Panc1 (cell line): ENCODE measurements at regions not wholly inside any gene's neighbourhood (a gene's known extent, or its start where the extent isn't known, plus 50 kb on each side); places are given as distances from the start of the nearest gene placed in this dataset.
"Not testable (repeated sequence)": the region's sequence is repeated elsewhere in the genome, so short reads cannot be mapped to it uniquely, and the experiment has no call there.

Experiments
- ATAC-seq: fragments of 200-7000 bp; cut with Tn5 transposase; 2 replicates; pipeline ENCODE4 v1.9.1; 2020; ENCODE audit warnings: mild to moderate bottlenecking, moderate library complexity
- BruUV-seq: library from RNA; stranded (reverse); fragments of 400-500 nt; replicated peaks from 2 replicates; lab custom pipeline; 2021; lab: Mats Ljungman, UMichigan
- CTCF ChIA-PET: fragments of 300-600 bp; sonication (Branson Sonifier 250); formaldehyde crosslinking; loops from one replicate; lab custom pipeline; 2022; ENCODE audit warnings: antibody characterized with exemption; lab: Charles Lee
- POLR2A ChIA-PET: fragments of 300-600 bp; sonication (Branson Sonifier 250); formaldehyde crosslinking; loops from one replicate; lab custom pipeline; 2022; ENCODE audit warnings: antibody characterized with exemption; lab: Charles Lee
- DNase-seq: peaks from one replicate; pipeline ENCODE4 v3.0.0-alpha.2; 2010; ENCODE audit warnings: low read depth, low spot score
- H3K27ac ChIP-seq: 2 replicates; pipeline ENCODE4 v1.5.1; 2011; ENCODE audit warnings: mild to moderate bottlenecking, low read length, inconsistent platforms
- H3K27me3 ChIP-seq: fragments of 200-500 bp; sonication (Bioruptor generic); 2 replicates; pipeline ENCODE4 v1.6.0; 2014; ENCODE audit warnings: low read length, inconsistent platforms; ENCODE audit not compliant: control insufficient read depth, insufficient read depth
- H3K36me3 ChIP-seq: fragments of 200-500 bp; sonication (Bioruptor generic); 2 replicates; pipeline ENCODE4 v1.5.1; 2014; ENCODE audit warnings: inconsistent platforms, mild to moderate bottlenecking, low read length, moderate library complexity; ENCODE audit not compliant: control insufficient read depth, insufficient read depth
- H3K4me1 ChIP-seq: 2 replicates; pipeline ENCODE4 v1.5.1; 2011; ENCODE audit warnings: inconsistent platforms, mild to moderate bottlenecking, low read length, moderate library complexity; ENCODE audit not compliant: control insufficient read depth, insufficient read depth
- H3K4me3 ChIP-seq, 2 experiments: 2 replicates each; pipeline ENCODE4 v1.5.1; 2011 to 2012; ENCODE audit warnings: low read depth in 2 of 2, low read length in 2 of 2, mild to moderate bottlenecking in 2 of 2, inconsistent platforms in 1 of 2, moderate library complexity in 1 of 2
- H3K9me3 ChIP-seq: fragments of 200-500 bp; sonication (Bioruptor generic); 2 replicates; pipeline ENCODE4 v1.5.1; 2014; ENCODE audit warnings: low read depth, mild to moderate bottlenecking, inconsistent platforms, low read length, moderate library complexity; ENCODE audit not compliant: control insufficient read depth, insufficient read depth
- CTCF ChIP-seq: fragments of 450-650 bp; IDR thresholded peaks from 2 replicates; pipeline ENCODE4 v1.5.1; 2017; ENCODE audit warnings: mild to moderate bottlenecking
- in situ Hi-C: cut with HindIII; loops from 2 replicates; pipeline ENCODE4 v1.10.0; 2016; ENCODE audit warnings: low sequenced_read_pairs, low pct_unique_long_range_greater_than_20kb
- intact Hi-C: fragments of 100-400 bp; cut with micrococcal nuclease; formaldehyde crosslinking; loops from one replicate; pipeline ENCODE4 v1.10.0; 2022; ENCODE audit not compliant: unreplicated experiment
- TF ChIP-seq, protein P1 (sequence below), 2 experiments: IDR thresholded peaks; 2 replicates each; pipeline ENCODE4 v1.6.1; 2011 to 2012; ENCODE audit warnings: low read depth in 2 of 2, control low read depth in 1 of 2, low read length in 1 of 2, mild to moderate bottlenecking in 1 of 2, moderate library complexity in 1 of 2; ENCODE audit not compliant: insufficient read depth in 1 of 2

GRCh38 chr17:20848869-20849443 is 193.9 kb downstream of the USP22 start:
- CTCF ChIA-PET, BruUV-seq: not testable (repeated sequence)

DNA sequence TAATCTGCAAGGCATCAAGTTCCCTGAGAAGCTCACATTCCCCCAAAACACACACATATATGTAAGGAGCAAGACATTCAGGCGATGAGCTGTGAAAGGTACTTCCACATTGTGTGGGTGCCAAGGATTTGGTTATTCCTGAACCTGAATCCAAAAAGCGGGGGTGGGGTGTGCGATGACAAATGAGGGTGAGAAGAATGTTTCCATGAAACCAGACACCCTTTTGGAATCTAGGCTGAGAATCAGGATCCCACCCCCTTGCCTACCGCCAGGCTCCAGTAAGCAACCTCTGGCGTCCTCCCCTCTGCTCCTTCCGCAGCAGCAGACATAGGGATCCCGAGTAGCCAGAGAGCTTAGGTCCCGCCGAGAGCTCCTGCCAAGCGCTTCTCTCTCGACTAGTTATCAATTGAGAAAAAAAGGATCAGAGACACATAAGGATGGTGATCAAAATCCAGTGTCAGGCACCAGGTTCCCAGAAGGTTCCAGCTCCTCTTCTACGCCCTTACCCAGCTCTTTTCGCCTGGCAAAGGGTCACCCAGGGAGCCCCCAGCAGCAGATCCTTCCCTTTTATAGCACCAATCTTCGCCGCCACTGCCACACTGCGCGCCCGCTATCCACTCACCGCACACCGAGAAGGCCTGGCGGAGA is 191.1 kb downstream of the USP22 start:
- H3K4me3 ChIP-seq: peak overlapping the region in 1 of 2 experiments; percentile 46; a peak in 2 of 4 replicates
- BruUV-seq, H3K27me3 ChIP-seq, H3K36me3 ChIP-seq, ATAC-seq, H3K4me1 ChIP-seq, intact Hi-C loops, in situ Hi-C loops, CTCF ChIA-PET, DNase-seq, H3K27ac ChIP-seq, H3K9me3 ChIP-seq: not testable (repeated sequence)
- POLR2A ChIA-PET: interaction anchor here (0.6 kb wide), 1 partner anchor 164 kb away, joined by 3 read pairs; no protein-coding TSS in a partner anchor

More at GRCh38 chr17:20848869-20849443, 193.9 kb downstream of the USP22 start:
- DNase-seq, H3K36me3 ChIP-seq, intact Hi-C loops, POLR2A ChIA-PET, H3K27ac ChIP-seq, H3K9me3 ChIP-seq, H3K4me1 ChIP-seq, H3K4me3 ChIP-seq, in situ Hi-C loops, H3K27me3 ChIP-seq, ATAC-seq: not testable (repeated sequence)
- peak; percentile 40; the same call in 1 of the 2 replicates for TF ChIP-seq CTCF

- POLR2A ChIA-PET: interaction anchor here (0.6 kb wide), 1 partner anchor 163 kb away, joined by 3 read pairs; no protein-coding TSS in a partner anchor
- TF ChIP-seq, protein P1, sequence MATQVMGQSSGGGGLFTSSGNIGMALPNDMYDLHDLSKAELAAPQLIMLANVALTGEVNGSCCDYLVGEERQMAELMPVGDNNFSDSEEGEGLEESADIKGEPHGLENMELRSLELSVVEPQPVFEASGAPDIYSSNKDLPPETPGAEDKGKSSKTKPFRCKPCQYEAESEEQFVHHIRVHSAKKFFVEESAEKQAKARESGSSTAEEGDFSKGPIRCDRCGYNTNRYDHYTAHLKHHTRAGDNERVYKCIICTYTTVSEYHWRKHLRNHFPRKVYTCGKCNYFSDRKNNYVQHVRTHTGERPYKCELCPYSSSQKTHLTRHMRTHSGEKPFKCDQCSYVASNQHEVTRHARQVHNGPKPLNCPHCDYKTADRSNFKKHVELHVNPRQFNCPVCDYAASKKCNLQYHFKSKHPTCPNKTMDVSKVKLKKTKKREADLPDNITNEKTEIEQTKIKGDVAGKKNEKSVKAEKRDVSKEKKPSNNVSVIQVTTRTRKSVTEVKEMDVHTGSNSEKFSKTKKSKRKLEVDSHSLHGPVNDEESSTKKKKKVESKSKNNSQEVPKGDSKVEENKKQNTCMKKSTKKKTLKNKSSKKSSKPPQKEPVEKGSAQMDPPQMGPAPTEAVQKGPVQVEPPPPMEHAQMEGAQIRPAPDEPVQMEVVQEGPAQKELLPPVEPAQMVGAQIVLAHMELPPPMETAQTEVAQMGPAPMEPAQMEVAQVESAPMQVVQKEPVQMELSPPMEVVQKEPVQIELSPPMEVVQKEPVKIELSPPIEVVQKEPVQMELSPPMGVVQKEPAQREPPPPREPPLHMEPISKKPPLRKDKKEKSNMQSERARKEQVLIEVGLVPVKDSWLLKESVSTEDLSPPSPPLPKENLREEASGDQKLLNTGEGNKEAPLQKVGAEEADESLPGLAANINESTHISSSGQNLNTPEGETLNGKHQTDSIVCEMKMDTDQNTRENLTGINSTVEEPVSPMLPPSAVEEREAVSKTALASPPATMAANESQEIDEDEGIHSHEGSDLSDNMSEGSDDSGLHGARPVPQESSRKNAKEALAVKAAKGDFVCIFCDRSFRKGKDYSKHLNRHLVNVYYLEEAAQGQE (IDR thresholded peaks at IDR 0.05; ENCODE audit: insufficient read depth in 1 of 2, low read depth in 2 of 2, low read length in 1 of 2): no peak
- TF ChIP-seq CTCF: peak; percentile 10; the same call in 1 of the 2 replicates
- in situ Hi-C loops: no loop called here
- no peaks in the 10 kb centered on the region for H3K9me3 ChIP-seq
- intact Hi-C loops: no loop called here
- DNase-seq (no peak), ATAC-seq (peak; percentile 84)
- H3K4me1 ChIP-seq: no peaks in the 10 kb centered on the region
- no peaks in the 10 kb centered on the region for H3K36me3 ChIP-seq
- no peak overlapping the region for H3K27ac ChIP-seq
- peak overlapping the region; percentile 29 to 46 for H3K4me3 ChIP-seq
- CTCF ChIA-PET: no interaction called here
- BruUV-seq: no TSS peak
- H3K27me3 ChIP-seq: peaks cover 7% of the 10 kb centered on the region
Observed at GRCh38 chr17:20852239-20852989, 190.4 kb downstream of the USP22 start.
